ENCODE measurements at regions not wholly inside any gene's neighbourhood (a gene's known extent, or its start where the extent isn't known, plus 50 kb on each side); places are given as distances from the start of the nearest gene placed in this dataset.

- no peaks in the 10 kb centered on the region for H3K9me3 ChIP-seq (ENCODE audit: insufficient read depth, low read length)
- no peak overlapping the region for H2AFZ ChIP-seq (ENCODE audit: low read depth, low read length, severe bottlenecking)
- no peak for TF ChIP-seq EZH2phosphoT487 (conservative IDR thresholded peaks at IDR 0.05; ENCODE audit: low read length)
- TF ChIP-seq CTCF (IDR thresholded peaks at IDR 0.05; ENCODE audit: insufficient read depth, low read length, poor library complexity, severe bottlenecking): no peak
- no peaks in the 10 kb centered on the region for H3K36me3 ChIP-seq (ENCODE audit: low read length)
- no peaks in the 10 kb centered on the region for H4K20me1 ChIP-seq (ENCODE audit: low read depth, low read length)
- no peak overlapping the region for H3K4me3 ChIP-seq (ENCODE audit: insufficient read depth, low read length, poor library complexity, severe bottlenecking)
- no peak overlapping the region for H3K4me2 ChIP-seq (ENCODE audit: low read depth, low read length, poor library complexity, severe bottlenecking)
- H3K27me3 ChIP-seq (ENCODE audit: low read length): no peaks in the 10 kb centered on the region
- H3K9me2 ChIP-seq (replicated peaks; ENCODE audit: insufficient read depth, low read length): no peaks in the 10 kb centered on the region; the same call in 1 of the 2 replicates
- no peaks in the 10 kb centered on the region for H3K79me2 ChIP-seq (ENCODE audit: insufficient read depth, low read length)
- no peaks in the 10 kb centered on the region for H3F3A ChIP-seq (ENCODE audit: insufficient read depth)
- no peak overlapping the region for H3K27ac ChIP-seq (ENCODE audit: low read depth, low read length)
- no peak overlapping the region for H3K9ac ChIP-seq (ENCODE audit: low read length)
These were observed 740.9 kb downstream of the METTL15 start for GRCh38 chr11:28849053-28849452.

GRCh38 chr11:28842716-28843115 is 734.5 kb downstream of the METTL15 start:
- H3K4me2 ChIP-seq (ENCODE audit: low read depth, low read length, poor library complexity, severe bottlenecking): no peak overlapping the region
- no peaks in the 10 kb centered on the region for H3F3A ChIP-seq (ENCODE audit: insufficient read depth)
- no peak overlapping the region for H3K9ac ChIP-seq (ENCODE audit: low read length)
- H4K20me1 ChIP-seq (ENCODE audit: low read depth, low read length): no peaks in the 10 kb centered on the region
- no peaks in the 10 kb centered on the region for H3K27me3 ChIP-seq (ENCODE audit: low read length)
- no peaks in the 10 kb centered on the region for H3K9me3 ChIP-seq (ENCODE audit: insufficient read depth, low read length)
- no peaks in the 10 kb centered on the region for H3K79me2 ChIP-seq (ENCODE audit: insufficient read depth, low read length)
- TF ChIP-seq EZH2phosphoT487 (conservative IDR thresholded peaks at IDR 0.05; ENCODE audit: low read length): no peak
- TF ChIP-seq CTCF (IDR thresholded peaks at IDR 0.05; ENCODE audit: insufficient read depth, low read length, poor library complexity, severe bottlenecking): no peak
- H3K27ac ChIP-seq (ENCODE audit: low read depth, low read length): no peak overlapping the region
- no peak overlapping the region for H3K4me3 ChIP-seq (ENCODE audit: insufficient read depth, low read length, poor library complexity, severe bottlenecking)
- no peaks in the 10 kb centered on the region for H3K36me3 ChIP-seq (ENCODE audit: low read length)
- no peak overlapping the region for H2AFZ ChIP-seq (ENCODE audit: low read depth, low read length, severe bottlenecking)
- H3K9me2 ChIP-seq (replicated peaks; ENCODE audit: insufficient read depth, low read length): no peaks in the 10 kb centered on the region; the same call in 1 of the 2 replicates

- no peak overlapping the region for H3K27ac ChIP-seq (ENCODE audit: low read depth, low read length)
- H4K20me1 ChIP-seq (ENCODE audit: low read depth, low read length): no peaks in the 10 kb centered on the region
- no peaks in the 10 kb centered on the region for H3K27me3 ChIP-seq (ENCODE audit: low read length)
- no peaks in the 10 kb centered on the region for H3K79me2 ChIP-seq (ENCODE audit: insufficient read depth, low read length)
- no peaks in the 10 kb centered on the region for H3K36me3 ChIP-seq (ENCODE audit: low read length)
- H3K4me2 ChIP-seq (ENCODE audit: low read depth, low read length, poor library complexity, severe bottlenecking): no peak overlapping the region
- no peaks in the 10 kb centered on the region for H3K9me3 ChIP-seq (ENCODE audit: insufficient read depth, low read length)
- H3K4me3 ChIP-seq (ENCODE audit: insufficient read depth, low read length, poor library complexity, severe bottlenecking): no peak overlapping the region
- H2AFZ ChIP-seq (ENCODE audit: low read depth, low read length, severe bottlenecking): no peak overlapping the region
- H3K9ac ChIP-seq (ENCODE audit: low read length): no peak overlapping the region
- no peaks in the 10 kb centered on the region for H3F3A ChIP-seq (ENCODE audit: insufficient read depth)
- TF ChIP-seq CTCF (IDR thresholded peaks at IDR 0.05; ENCODE audit: insufficient read depth, low read length, poor library complexity, severe bottlenecking): no peak
- H3K9me2 ChIP-seq (replicated peaks; ENCODE audit: insufficient read depth, low read length): no peaks in the 10 kb centered on the region
These were observed 730.6 kb downstream of the METTL15 start for GRCh38 chr11:28838741-28839140.

DNA sequence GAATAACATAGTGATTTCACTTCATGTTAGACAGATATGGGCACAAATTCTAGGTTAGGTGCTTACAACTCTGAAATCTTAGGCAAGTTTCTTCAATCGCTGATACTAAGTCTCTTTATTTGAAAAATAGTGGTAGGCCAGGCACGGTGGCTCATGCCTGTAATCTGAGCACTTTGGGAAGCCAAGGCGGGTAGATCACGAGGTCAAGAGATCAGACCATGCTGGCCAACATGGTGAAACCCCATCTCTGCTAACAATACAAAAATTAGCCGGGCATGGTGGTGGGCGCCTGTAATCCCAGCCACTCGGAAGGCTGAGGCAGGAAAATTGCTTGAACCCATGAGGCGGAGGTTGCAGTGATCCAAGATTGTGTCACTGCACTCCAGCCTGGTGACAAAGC is 729.4 kb downstream of the METTL15 start:
- no peaks in the 10 kb centered on the region for H3K9me3 ChIP-seq (ENCODE audit: insufficient read depth, low read length)
- no peaks in the 10 kb centered on the region for H3K36me3 ChIP-seq (ENCODE audit: low read length)
- H3F3A ChIP-seq (ENCODE audit: insufficient read depth): no peaks in the 10 kb centered on the region
- no peak overlapping the region for H3K4me3 ChIP-seq (ENCODE audit: insufficient read depth, low read length, poor library complexity, severe bottlenecking)
- no peak overlapping the region for H3K9ac ChIP-seq (ENCODE audit: low read length)
- no peaks in the 10 kb centered on the region for H3K9me2 ChIP-seq (replicated peaks; ENCODE audit: insufficient read depth, low read length)
- H3K79me2 ChIP-seq (ENCODE audit: insufficient read depth, low read length): no peaks in the 10 kb centered on the region
- H3K4me2 ChIP-seq (ENCODE audit: low read depth, low read length, poor library complexity, severe bottlenecking): no peak overlapping the region
- H3K27ac ChIP-seq (ENCODE audit: low read depth, low read length): no peak overlapping the region
- no peak overlapping the region for H2AFZ ChIP-seq (ENCODE audit: low read depth, low read length, severe bottlenecking)
- no peaks in the 10 kb centered on the region for H4K20me1 ChIP-seq (ENCODE audit: low read depth, low read length)
- H3K27me3 ChIP-seq (ENCODE audit: low read length): no peaks in the 10 kb centered on the region
- TF ChIP-seq CTCF (IDR thresholded peaks at IDR 0.05; ENCODE audit: insufficient read depth, low read length, poor library complexity, severe bottlenecking): no peak
- TF ChIP-seq EZH2phosphoT487 (conservative IDR thresholded peaks at IDR 0.05; ENCODE audit: low read length): no peak

All from SU-DHL-6 (cell line).